ENCODE measurements at regions not wholly inside any gene's neighbourhood (a gene's known extent, or its start where the extent isn't known, plus 50 kb on each side); places are given as distances from the start of the nearest gene placed in this dataset.

- Histone ChIP-seq H3K27ac (ENCODE audit: low read depth, low read length) (no peak overlapping the region), H3K27me3 (ENCODE audit: control insufficient read depth, insufficient read depth, low read length) (no peaks in the 10 kb centered on the region), H3K9me3 (ENCODE audit: control insufficient read depth, insufficient read depth, low read length) (no peaks in the 10 kb centered on the region), H3K4me3 (ENCODE audit: low read depth, low read length) (no peak overlapping the region)
- peak; percentile 35; the same call in 1 of the 2 replicates for TF ChIP-seq CTCF (IDR thresholded peaks at IDR 0.05; ENCODE audit: low read depth, low read length)
- DNase-seq (ENCODE audit: low read depth, low spot score) = no peak
- ChIA-PET POLR2A (no interaction called here), CTCF (interaction anchor here (0.9 to 2.1 kb wide), 5 partner anchors 9 to 675 kb away, joined by 3 to 7 read pairs (median 3); no protein-coding TSS in a partner anchor)
These were observed 87.9 kb upstream of the BMP5 start for GRCh38 chr6:55963301-55963700.

GRCh38 chr6:55960344-55960743 lies 85.0 kb upstream of the BMP5 start:
- no peak for TF ChIP-seq CTCF (IDR thresholded peaks at IDR 0.05; ENCODE audit: low read depth, low read length)
- ChIA-PET POLR2A (no interaction called here), CTCF (interaction anchor here (0.6 to 1.5 kb wide), 2 partner anchors 109 to 684 kb away, joined by 3 to 4 read pairs; no protein-coding TSS in a partner anchor)
- DNase-seq (ENCODE audit: low read depth, low spot score) = no peak
- Histone ChIP-seq H3K9me3 (ENCODE audit: control insufficient read depth, insufficient read depth, low read length) (no peaks in the 10 kb centered on the region), H3K4me3 (ENCODE audit: low read depth, low read length) (no peak overlapping the region), H3K27me3 (ENCODE audit: control insufficient read depth, insufficient read depth, low read length) (no peaks in the 10 kb centered on the region), H3K27ac (ENCODE audit: low read depth, low read length) (no peak overlapping the region)

- no peak for DNase-seq (ENCODE audit: low read depth, low spot score)
- H3K4me3 ChIP-seq (ENCODE audit: low read depth, low read length) = no peak overlapping the region
- no peaks in the 10 kb centered on the region for H3K27me3 ChIP-seq (ENCODE audit: control insufficient read depth, insufficient read depth, low read length)
- ChIA-PET CTCF (interaction anchor here (10.6 kb wide), 1 partner anchor 683 kb away, joined by 99 read pairs; no protein-coding TSS in a partner anchor), POLR2A (no interaction called here)
- no peaks in the 10 kb centered on the region for H3K9me3 ChIP-seq (ENCODE audit: control insufficient read depth, insufficient read depth, low read length)
- TF ChIP-seq CTCF (IDR thresholded peaks at IDR 0.05; ENCODE audit: low read depth, low read length) = no peak
- H3K27ac ChIP-seq (ENCODE audit: low read depth, low read length) = no peak overlapping the region
These were observed 83.4 kb upstream of the BMP5 start for GRCh38 chr6:55958790-55959189.

GRCh38 chr6:55957961-55958422 lies 82.6 kb upstream of the BMP5 start:
- H3K27ac ChIP-seq (ENCODE audit: low read depth, low read length) = no peak overlapping the region
- no peaks in the 10 kb centered on the region for H3K9me3 ChIP-seq (ENCODE audit: control insufficient read depth, insufficient read depth, low read length)
- ChIA-PET CTCF (interaction anchor here (9.9 to 10.6 kb wide), 2 partner anchors 513 to 682 kb away, joined by 99 to 128 read pairs; no protein-coding TSS in a partner anchor), POLR2A (no interaction called here)
- DNase-seq (ENCODE audit: low read depth, low spot score) = no peak
- no peak for TF ChIP-seq CTCF (IDR thresholded peaks at IDR 0.05; ENCODE audit: low read depth, low read length)
- H3K4me3 ChIP-seq (ENCODE audit: low read depth, low read length) = no peak overlapping the region
- H3K27me3 ChIP-seq (ENCODE audit: control insufficient read depth, insufficient read depth, low read length) = no peaks in the 10 kb centered on the region

GRCh38 chr6:55955684-55956083 lies 80.3 kb upstream of the BMP5 start:
- H3K4me3 ChIP-seq (ENCODE audit: low read depth, low read length) = no peak overlapping the region
- ChIA-PET CTCF (interaction anchor here (0.5 to 10.6 kb wide), 7 partner anchors 66 to 680 kb away, joined by 3 to 128 read pairs (median 6); no protein-coding TSS in a partner anchor), POLR2A (no interaction called here)
- no peak for TF ChIP-seq CTCF (IDR thresholded peaks at IDR 0.05; ENCODE audit: low read depth, low read length)
- no peak overlapping the region for H3K27ac ChIP-seq (ENCODE audit: low read depth, low read length)
- peaks cover 4% of the 10 kb centered on the region for H3K9me3 ChIP-seq (ENCODE audit: control insufficient read depth, insufficient read depth, low read length)
- no peaks in the 10 kb centered on the region for H3K27me3 ChIP-seq (ENCODE audit: control insufficient read depth, insufficient read depth, low read length)
- DNase-seq (ENCODE audit: low read depth, low spot score) = no peak

Measured in AG04450 (cell line).